Spleen (tissue), 11 donors: ENCODE measurements at regions not wholly inside any gene's neighbourhood (a gene's known extent, or its start where the extent isn't known, plus 50 kb on each side); places are given as distances from the start of the nearest gene placed in this dataset.

Experiments
- DNase-seq: peaks from one replicate; pipeline ENCODE4 v3.0.0-alpha.2; 2020
- H3K27ac ChIP-seq, 8 donors: fragments of 200-600 bp; sonication (generic) in 7 of 8; 1 replicate in 4 of 8; 2 replicates in 4 of 8; pipeline versions ENCODE4 v1.5.0 to v1.8.0; 2016 to 2021; ENCODE audit warnings: inconsistent platforms in 4 of 8, mild to moderate bottlenecking in 4 of 8, moderate library complexity in 1 of 8
- H3K27me3 ChIP-seq, 7 donors: fragments of 200-600 bp; sonication (generic) in 6 of 7; replicated peaks in 1 of 7; 1 replicate in 4 of 7; 2 replicates in 3 of 7; pipeline versions ENCODE4 v1.5.0 to v1.8.0; 2016 to 2021; ENCODE audit warnings: inconsistent platforms in 3 of 7, mild to moderate bottlenecking in 1 of 7
- H3K36me3 ChIP-seq, 6 donors: fragments of 200-600 bp; sonication (generic) in 5 of 6; 1 replicate in 4 of 6; 2 replicates in 2 of 6; pipeline versions ENCODE4 v1.5.0 to v1.8.0; 2016 to 2021; ENCODE audit warnings: inconsistent platforms in 2 of 6
- H3K4me1 ChIP-seq, 6 donors: fragments of 200-600 bp; sonication (generic) in 5 of 6; 1 replicate in 3 of 6; 2 replicates in 3 of 6; pipeline versions ENCODE4 v1.5.0 to v1.8.0; 2016 to 2021; ENCODE audit warnings: inconsistent platforms in 3 of 6
- H3K4me3 ChIP-seq, 8 donors: fragments of 200-600 bp; sonication (generic) in 7 of 8; 1 replicate in 4 of 8; 2 replicates in 4 of 8; pipeline versions ENCODE4 v1.5.0 to v1.8.0; 2016 to 2021; ENCODE audit warnings: inconsistent platforms in 4 of 8, mild to moderate bottlenecking in 4 of 8, moderate library complexity in 2 of 8
- H3K9me3 ChIP-seq, 8 donors: fragments of 200-600 bp; sonication (generic) in 7 of 8; 1 replicate in 4 of 8; 2 replicates in 4 of 8; pipeline versions ENCODE4 v1.5.0 to v1.8.0; 2016 to 2021; ENCODE audit warnings: inconsistent platforms in 4 of 8
- POLR2A ChIP-seq, 3 donors: fragments of 450-650 bp; IDR thresholded peaks; one replicate each; pipeline ENCODE4 v1.5.1; 2017; ENCODE audit warnings: antibody characterized with exemption in 3 of 3, mild to moderate bottlenecking in 1 of 3
- POLR2AphosphoS5 ChIP-seq, 3 donors: sonication (generic); formaldehyde crosslinking; IDR thresholded peaks; one replicate each; pipeline ENCODE4 v1.5.1; 2017; ENCODE audit warnings: antibody characterized with exemption in 3 of 3
- WGBS, 5 donors: extraction: QIAGEN DNeasy Blood & Tissue Kit in 3 of 5; methylation state at CpG; one replicate each; pipeline versions ENCODE4 v1.1.5 to v1.1.7; 2013 to 2018; 5-methylcytosine and 5-hydroxymethylcytosine counted together
- intact Hi-C: fragments of 100-400 bp; cut with DNase I; formaldehyde crosslinking; loops from one replicate; pipeline ENCODE4 v1.15.0; 2023; ENCODE audit warnings: low total_unique reads
- TF ChIP-seq, protein P1 (sequence below), 11 experiments: fragments of 200-600 bp in 7 of 11; fragments of 450-650 bp in 4 of 11; sonication (generic) in 4 of 11; IDR thresholded peaks in 8 of 11; conservative IDR thresholded peaks in 3 of 11; 1 replicate in 7 of 11; 2 replicates in 4 of 11; pipeline versions ENCODE4 v1.4.0 to v1.8.0; 2016 to 2021; ENCODE audit warnings: antibody characterized with exemption in 11 of 11, inconsistent platforms in 4 of 11, mild to moderate bottlenecking in 1 of 11
- donor health status: healthy with polysubstance abuse.
- donor health status: DM: no; HTN: no; CAD: no; lungs with moderate emphysema.
- donor health status: DM: no; HTN: no; CAD: no.
- donor health status: Bipolar disorder and iron deficiency.
- donor health status: healthy.
- donor health status: DM: no; HTN: no; CAD: no.
- donor health status: DM: yes; HTN: yes; CAD: no.

DNA sequence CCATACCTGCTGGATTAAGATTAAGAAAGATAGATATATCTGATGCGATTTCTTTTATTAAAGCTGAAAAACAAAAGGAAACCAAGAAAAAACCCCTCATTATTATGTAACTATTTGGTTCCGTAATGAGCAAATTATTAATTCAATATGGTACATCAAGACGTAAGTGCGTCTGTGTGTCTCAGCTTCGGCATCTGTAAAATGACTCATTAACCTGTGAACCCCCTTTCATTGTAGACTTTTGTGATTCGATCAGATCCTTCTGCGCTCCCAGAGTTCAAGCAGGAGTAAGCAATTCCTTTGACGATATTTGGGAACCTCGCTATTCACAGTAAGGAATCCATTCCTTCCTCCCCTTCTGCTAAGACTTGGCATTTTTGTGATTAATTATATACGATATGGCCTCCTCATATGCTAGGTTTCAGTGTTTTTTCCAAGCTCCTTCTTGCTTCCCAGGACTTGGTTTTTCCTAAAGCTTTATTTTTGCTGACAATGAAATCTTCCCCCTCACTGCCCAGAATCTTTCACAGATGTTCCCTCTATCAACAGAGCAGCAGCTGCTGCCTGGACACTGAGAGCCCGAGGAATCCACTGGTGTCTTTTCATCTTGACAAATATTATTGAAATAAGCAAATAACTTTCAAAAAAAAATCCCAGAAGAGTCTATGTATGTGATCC is 171.7 kb upstream of the CELF2 start:
- Histone ChIP-seq H3K36me3 (no peaks in the 10 kb centered on the region), H3K4me1 (no peaks in the 10 kb centered on the region), H3K9me3 (peaks cover 0 to under 1% (median 0%) of the 10 kb centered on the region in 8 donors), H3K27ac (no peak overlapping the region), H3K4me3 (no peak overlapping the region), H3K27me3 (peaks cover 0 to 3% (median 0%) of the 10 kb centered on the region in 7 donors)
- intact Hi-C loops: no loop called here
- no peak for DNase-seq
- WGBS, 5 donors: 86 to 93% (median 87%) methylated on average over 11 of the region's 11 CpGs
- TF ChIP-seq, protein P1, sequence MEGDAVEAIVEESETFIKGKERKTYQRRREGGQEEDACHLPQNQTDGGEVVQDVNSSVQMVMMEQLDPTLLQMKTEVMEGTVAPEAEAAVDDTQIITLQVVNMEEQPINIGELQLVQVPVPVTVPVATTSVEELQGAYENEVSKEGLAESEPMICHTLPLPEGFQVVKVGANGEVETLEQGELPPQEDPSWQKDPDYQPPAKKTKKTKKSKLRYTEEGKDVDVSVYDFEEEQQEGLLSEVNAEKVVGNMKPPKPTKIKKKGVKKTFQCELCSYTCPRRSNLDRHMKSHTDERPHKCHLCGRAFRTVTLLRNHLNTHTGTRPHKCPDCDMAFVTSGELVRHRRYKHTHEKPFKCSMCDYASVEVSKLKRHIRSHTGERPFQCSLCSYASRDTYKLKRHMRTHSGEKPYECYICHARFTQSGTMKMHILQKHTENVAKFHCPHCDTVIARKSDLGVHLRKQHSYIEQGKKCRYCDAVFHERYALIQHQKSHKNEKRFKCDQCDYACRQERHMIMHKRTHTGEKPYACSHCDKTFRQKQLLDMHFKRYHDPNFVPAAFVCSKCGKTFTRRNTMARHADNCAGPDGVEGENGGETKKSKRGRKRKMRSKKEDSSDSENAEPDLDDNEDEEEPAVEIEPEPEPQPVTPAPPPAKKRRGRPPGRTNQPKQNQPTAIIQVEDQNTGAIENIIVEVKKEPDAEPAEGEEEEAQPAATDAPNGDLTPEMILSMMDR (IDR thresholded peaks at IDR 0.05 in 8 of 11, conservative IDR thresholded peaks at IDR 0.05 in 3 of 11): no peak
- TF ChIP-seq POLR2AphosphoS5 (IDR thresholded peaks at IDR 0.05): no peak

DNA sequence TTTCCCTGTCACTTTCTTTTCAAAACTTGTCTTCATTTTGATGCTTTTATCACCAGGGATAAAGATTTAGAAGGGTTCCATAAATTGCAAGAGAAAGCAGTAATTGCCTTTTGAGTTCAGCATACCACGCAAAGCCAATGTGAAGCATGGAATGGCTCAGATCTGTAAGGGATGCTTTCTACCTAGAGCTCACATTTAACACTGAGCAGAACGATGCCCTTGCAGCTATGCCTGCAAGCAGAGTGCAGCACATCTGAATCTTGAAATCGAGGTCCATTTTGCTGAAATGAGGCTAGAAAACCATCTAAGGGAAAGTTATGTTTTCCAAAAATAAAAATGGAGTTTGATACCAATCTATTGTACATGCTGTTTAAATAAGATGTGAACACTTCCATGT is 171.2 kb upstream of the CELF2 start:
- no peak for DNase-seq
- Histone ChIP-seq H3K9me3 (no peaks in the 10 kb centered on the region), H3K27ac (no peak overlapping the region), H3K36me3 (no peaks in the 10 kb centered on the region), H3K4me3 (no peak overlapping the region), H3K4me1 (no peaks in the 10 kb centered on the region), H3K27me3 (peaks cover 0 to 5% (median 0%) of the 10 kb centered on the region in 7 donors)
- intact Hi-C loops: no loop called here
- TF ChIP-seq, protein P1 (IDR thresholded peaks at IDR 0.05 in 8 of 11, conservative IDR thresholded peaks at IDR 0.05 in 3 of 11): no peak
- no peak for TF ChIP-seq POLR2AphosphoS5 (IDR thresholded peaks at IDR 0.05)
- TF ChIP-seq POLR2A (IDR thresholded peaks at IDR 0.05): no peak
- 76 to 86% (median 85%) methylated on average over 3 of the region's 3 CpGs for WGBS, 5 donors

DNA sequence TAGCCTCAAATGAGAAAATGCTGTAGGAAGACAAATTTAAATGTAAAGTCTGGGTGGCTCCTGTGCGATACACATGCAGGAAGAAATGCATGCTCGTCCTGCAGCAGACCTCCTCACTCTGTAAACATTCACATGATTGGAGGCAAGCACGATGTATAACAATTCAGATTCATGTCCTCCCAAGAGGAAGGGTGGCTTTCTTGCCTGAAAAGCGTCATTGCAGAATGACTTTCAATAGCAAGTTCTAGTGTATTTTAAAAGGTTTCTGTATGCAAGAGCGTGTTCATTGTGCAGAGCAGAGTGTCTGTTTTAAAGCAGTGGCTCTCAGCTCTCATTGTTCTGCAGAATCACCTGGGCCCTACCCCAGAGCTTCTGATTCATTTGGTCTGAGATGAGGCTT is 170.3 kb upstream of the CELF2 start:
- TF ChIP-seq, protein P1 (IDR thresholded peaks at IDR 0.05 in 8 of 11, conservative IDR thresholded peaks at IDR 0.05 in 3 of 11): no peak
- TF ChIP-seq POLR2A (IDR thresholded peaks at IDR 0.05): no peak
- no peak for TF ChIP-seq POLR2AphosphoS5 (IDR thresholded peaks at IDR 0.05)
- H3K27ac ChIP-seq: no peak overlapping the region
- peaks cover 0 to 5% (median 0%) of the 10 kb centered on the region in 7 donors for H3K27me3 ChIP-seq
- DNase-seq: no peak
- H3K4me3 ChIP-seq: no peak overlapping the region
- intact Hi-C loops: no loop called here
- 62 to 77% (median 67%) methylated on average over 5 of the region's 5 CpGs for WGBS, 5 donors
- no peaks in the 10 kb centered on the region for H3K4me1 ChIP-seq
- no peaks in the 10 kb centered on the region for H3K9me3 ChIP-seq
- no peaks in the 10 kb centered on the region for H3K36me3 ChIP-seq

DNA sequence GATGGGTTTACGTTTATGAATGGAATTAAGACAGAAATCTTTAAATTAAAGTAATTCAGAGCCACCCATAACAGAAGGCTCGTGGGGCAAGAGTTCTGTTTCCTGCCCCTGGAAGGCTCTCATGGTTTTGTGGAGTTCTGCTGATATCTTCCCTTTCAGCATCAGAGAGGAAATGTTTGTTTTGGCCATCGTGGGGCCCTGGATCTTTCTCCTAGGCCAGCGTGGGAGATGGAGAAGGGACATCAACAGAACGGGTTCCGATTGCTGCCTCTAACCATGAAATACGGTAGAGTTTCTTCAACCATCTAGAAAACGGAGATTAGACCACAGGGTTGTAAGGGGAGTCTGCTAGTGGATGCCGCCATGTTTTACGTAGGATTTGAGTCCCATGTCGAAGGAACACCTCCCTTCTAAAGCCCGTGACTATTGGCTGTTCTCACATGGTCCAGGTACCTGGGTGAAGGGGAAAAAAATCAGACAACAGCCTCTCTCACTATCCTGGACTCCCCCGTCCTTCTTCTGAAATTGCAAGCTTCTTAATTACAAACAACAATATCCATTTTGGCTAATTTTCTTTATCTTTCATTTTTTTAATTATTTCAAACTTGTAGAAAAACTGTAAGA is 169.1 kb upstream of the CELF2 start:
- no peak overlapping the region for H3K27ac ChIP-seq
- peaks cover 0 to 5% (median 0%) of the 10 kb centered on the region in 7 donors for H3K27me3 ChIP-seq
- H3K4me1 ChIP-seq: no peaks in the 10 kb centered on the region
- WGBS, 5 donors: 84 to 93% (median 87%) methylated on average over 13 of the region's 13 CpGs
- intact Hi-C loops: no loop called here
- DNase-seq: no peak
- no peaks in the 10 kb centered on the region for H3K36me3 ChIP-seq
- H3K4me3 ChIP-seq: no peak overlapping the region
- no peak for TF ChIP-seq POLR2A (IDR thresholded peaks at IDR 0.05)
- TF ChIP-seq, protein P1 (IDR thresholded peaks at IDR 0.05 in 8 of 11, conservative IDR thresholded peaks at IDR 0.05 in 3 of 11): no peak
- no peak for TF ChIP-seq POLR2AphosphoS5 (IDR thresholded peaks at IDR 0.05)
- H3K9me3 ChIP-seq: no peaks in the 10 kb centered on the region
